ENCODE measurements at regions not wholly inside any gene's neighbourhood (a gene's known extent, or its start where the extent isn't known, plus 50 kb on each side); places are given as distances from the start of the nearest gene placed in this dataset.

- Histone ChIP-seq H3K9me3 (ENCODE audit: insufficient read depth, low read depth, low read length) (no peaks in the 10 kb centered on the region), H3K4me3 (ENCODE audit: low read length) (no peak overlapping the region), H3K9ac (ENCODE audit: low read depth, low read length) (no peak overlapping the region), H3K36me3 (ENCODE audit: insufficient read depth, low read length) (no peaks in the 10 kb centered on the region), H3K27ac (ENCODE audit: low read depth, low read length) (no peak overlapping the region), H3K27me3 (ENCODE audit: insufficient read depth, low read length) (peaks cover 25% of the 10 kb centered on the region), H3K4me1 (ENCODE audit: insufficient read depth, low read length) (no peaks in the 10 kb centered on the region)
- WGBS = no CpG with 5 or more reads among the region's 3 CpGs
Measured at GRCh38 chrX:39161611-39162255, 360.5 kb downstream of the MID1IP1 start.

GRCh38 chrX:39162322-39162735 is 361.1 kb downstream of the MID1IP1 start:
- Histone ChIP-seq H3K27me3 (ENCODE audit: insufficient read depth, low read length) (peaks cover 25% of the 10 kb centered on the region), H3K4me1 (ENCODE audit: insufficient read depth, low read length) (no peaks in the 10 kb centered on the region), H3K36me3 (ENCODE audit: insufficient read depth, low read length) (no peaks in the 10 kb centered on the region), H3K9ac (ENCODE audit: low read depth, low read length) (no peak overlapping the region), H3K4me3 (ENCODE audit: low read length) (peak overlapping the region; percentile 40; the same call in 1 of the 2 replicates), H3K27ac (ENCODE audit: low read depth, low read length) (no peak overlapping the region), H3K9me3 (ENCODE audit: insufficient read depth, low read depth, low read length) (no peaks in the 10 kb centered on the region)
- 64% methylated on average over 24 of the region's 29 CpGs for WGBS

GRCh38 chrX:39163581-39164126 is 362.4 kb downstream of the MID1IP1 start:
- Histone ChIP-seq H3K4me1 (ENCODE audit: insufficient read depth, low read length) (no peaks in the 10 kb centered on the region), H3K27me3 (ENCODE audit: insufficient read depth, low read length) (peaks cover 25% of the 10 kb centered on the region), H3K4me3 (ENCODE audit: low read length) (no peak overlapping the region), H3K36me3 (ENCODE audit: insufficient read depth, low read length) (no peaks in the 10 kb centered on the region), H3K9ac (ENCODE audit: low read depth, low read length) (no peak overlapping the region), H3K9me3 (ENCODE audit: insufficient read depth, low read depth, low read length) (no peaks in the 10 kb centered on the region), H3K27ac (ENCODE audit: low read depth, low read length) (no peak overlapping the region)
- WGBS = 97% methylated on average over 3 of the region's 3 CpGs

- no peak overlapping the region for H3K9ac ChIP-seq (ENCODE audit: low read depth, low read length)
- WGBS = 85% methylated on average over 2 of the region's 3 CpGs
- H3K9me3 ChIP-seq (ENCODE audit: insufficient read depth, low read depth, low read length) = no peaks in the 10 kb centered on the region
- no peaks in the 10 kb centered on the region for H3K36me3 ChIP-seq (ENCODE audit: insufficient read depth, low read length)
- no peaks in the 10 kb centered on the region for H3K4me1 ChIP-seq (ENCODE audit: insufficient read depth, low read length)
- H3K4me3 ChIP-seq (ENCODE audit: low read length) = no peak overlapping the region
- peaks cover 25% of the 10 kb centered on the region for H3K27me3 ChIP-seq (ENCODE audit: insufficient read depth, low read length)
- no peak overlapping the region for H3K27ac ChIP-seq (ENCODE audit: low read depth, low read length)
Measured at GRCh38 chrX:39164212-39164611, 363.0 kb downstream of the MID1IP1 start.

- H3K9me3 ChIP-seq (ENCODE audit: insufficient read depth, low read depth, low read length) = no peaks in the 10 kb centered on the region
- no peak overlapping the region for H3K4me3 ChIP-seq (ENCODE audit: low read length)
- H3K36me3 ChIP-seq (ENCODE audit: insufficient read depth, low read length) = no peaks in the 10 kb centered on the region
- peaks cover 25% of the 10 kb centered on the region for H3K27me3 ChIP-seq (ENCODE audit: insufficient read depth, low read length)
- no peak overlapping the region for H3K27ac ChIP-seq (ENCODE audit: low read depth, low read length)
- no peaks in the 10 kb centered on the region for H3K4me1 ChIP-seq (ENCODE audit: insufficient read depth, low read length)
- WGBS = no CpG with 5 or more reads among the region's 1 CpG
- H3K9ac ChIP-seq (ENCODE audit: low read depth, low read length) = no peak overlapping the region
Measured at GRCh38 chrX:39165185-39165584, 363.9 kb downstream of the MID1IP1 start.

- Histone ChIP-seq H3K27me3 (ENCODE audit: insufficient read depth, low read length) (peaks cover 25% of the 10 kb centered on the region), H3K9me3 (ENCODE audit: insufficient read depth, low read depth, low read length) (no peaks in the 10 kb centered on the region), H3K4me3 (ENCODE audit: low read length) (no peak overlapping the region), H3K27ac (ENCODE audit: low read depth, low read length) (no peak overlapping the region), H3K9ac (ENCODE audit: low read depth, low read length) (no peak overlapping the region), H3K4me1 (ENCODE audit: insufficient read depth, low read length) (no peaks in the 10 kb centered on the region), H3K36me3 (ENCODE audit: insufficient read depth, low read length) (no peaks in the 10 kb centered on the region)
- WGBS = 96% methylated on average over 4 of the region's 4 CpGs
Measured at GRCh38 chrX:39165773-39166172, 364.5 kb downstream of the MID1IP1 start.

- Histone ChIP-seq H3K4me1 (ENCODE audit: insufficient read depth, low read length) (no peaks in the 10 kb centered on the region), H3K36me3 (ENCODE audit: insufficient read depth, low read length) (no peaks in the 10 kb centered on the region), H3K9me3 (ENCODE audit: insufficient read depth, low read depth, low read length) (no peaks in the 10 kb centered on the region), H3K27me3 (ENCODE audit: insufficient read depth, low read length) (peaks cover 14% of the 10 kb centered on the region), H3K9ac (ENCODE audit: low read depth, low read length) (no peak overlapping the region), H3K27ac (ENCODE audit: low read depth, low read length) (no peak overlapping the region), H3K4me3 (ENCODE audit: low read length) (no peak overlapping the region)
- WGBS = 83% methylated on average over 5 of the region's 5 CpGs
Measured at GRCh38 chrX:39167791-39168190, 366.5 kb downstream of the MID1IP1 start.

GRCh38 chrX:39168609-39169008 is 367.4 kb downstream of the MID1IP1 start:
- WGBS = 91% methylated on average over 9 of the region's 11 CpGs
- no peaks in the 10 kb centered on the region for H3K9me3 ChIP-seq (ENCODE audit: insufficient read depth, low read depth, low read length)
- no peak overlapping the region for H3K27ac ChIP-seq (ENCODE audit: low read depth, low read length)
- H3K36me3 ChIP-seq (ENCODE audit: insufficient read depth, low read length) = no peaks in the 10 kb centered on the region
- no peaks in the 10 kb centered on the region for H3K4me1 ChIP-seq (ENCODE audit: insufficient read depth, low read length)
- H3K4me3 ChIP-seq (ENCODE audit: low read length) = no peak overlapping the region
- H3K9ac ChIP-seq (ENCODE audit: low read depth, low read length) = no peak overlapping the region
- peaks cover 6% of the 10 kb centered on the region for H3K27me3 ChIP-seq (ENCODE audit: insufficient read depth, low read length)

- Histone ChIP-seq H3K9me3 (ENCODE audit: insufficient read depth, low read depth, low read length) (no peaks in the 10 kb centered on the region), H3K4me1 (ENCODE audit: insufficient read depth, low read length) (no peaks in the 10 kb centered on the region), H3K27ac (ENCODE audit: low read depth, low read length) (no peak overlapping the region), H3K9ac (ENCODE audit: low read depth, low read length) (no peak overlapping the region), H3K27me3 (ENCODE audit: insufficient read depth, low read length) (no peaks in the 10 kb centered on the region), H3K36me3 (ENCODE audit: insufficient read depth, low read length) (no peaks in the 10 kb centered on the region), H3K4me3 (ENCODE audit: low read length) (no peak overlapping the region)
- 92% methylated on average over 1 of the region's 1 CpG for WGBS
Measured at GRCh38 chrX:39169976-39170375, 368.7 kb downstream of the MID1IP1 start.

GRCh38 chrX:39170464-39170863 is 369.2 kb downstream of the MID1IP1 start:
- no peaks in the 10 kb centered on the region for H3K9me3 ChIP-seq (ENCODE audit: insufficient read depth, low read depth, low read length)
- H3K4me1 ChIP-seq (ENCODE audit: insufficient read depth, low read length) = no peaks in the 10 kb centered on the region
- WGBS = 100% methylated on average over 3 of the region's 3 CpGs
- no peak overlapping the region for H3K9ac ChIP-seq (ENCODE audit: low read depth, low read length)
- no peaks in the 10 kb centered on the region for H3K36me3 ChIP-seq (ENCODE audit: insufficient read depth, low read length)
- no peaks in the 10 kb centered on the region for H3K27me3 ChIP-seq (ENCODE audit: insufficient read depth, low read length)
- no peak overlapping the region for H3K27ac ChIP-seq (ENCODE audit: low read depth, low read length)
- H3K4me3 ChIP-seq (ENCODE audit: low read length) = no peak overlapping the region

- no peak overlapping the region for H3K9ac ChIP-seq (ENCODE audit: low read depth, low read length)
- 97% methylated on average over 3 of the region's 3 CpGs for WGBS
- H3K36me3 ChIP-seq (ENCODE audit: insufficient read depth, low read length) = no peaks in the 10 kb centered on the region
- H3K27me3 ChIP-seq (ENCODE audit: insufficient read depth, low read length) = no peaks in the 10 kb centered on the region
- no peak overlapping the region for H3K27ac ChIP-seq (ENCODE audit: low read depth, low read length)
- H3K9me3 ChIP-seq (ENCODE audit: insufficient read depth, low read depth, low read length) = no peaks in the 10 kb centered on the region
- peaks cover 8% of the 10 kb centered on the region for H3K4me1 ChIP-seq (ENCODE audit: insufficient read depth, low read length)
- no peak overlapping the region for H3K4me3 ChIP-seq (ENCODE audit: low read length)
Measured at GRCh38 chrX:39171686-39172085, 370.4 kb downstream of the MID1IP1 start.

All from HUES64 (cell line).